GM12891 (cell line): ENCODE measurements at regions not wholly inside any gene's neighbourhood (a gene's known extent, or its start where the extent isn't known, plus 50 kb on each side); places are given as distances from the start of the nearest gene placed in this dataset.
"Not testable (repeated sequence)": the region's sequence is repeated elsewhere in the genome, so short reads cannot be mapped to it uniquely, and the experiment has no call there.

ENCODE experiments used
- POLR2A ChIP-seq: IDR thresholded peaks from 2 replicates; pipeline ENCODE4 v1.6.1; 2011; ENCODE audit warnings: low read depth, low read length, control low read depth
- POLR2AphosphoS5 ChIP-seq: IDR thresholded peaks from 2 replicates; pipeline ENCODE4 v1.6.1; 2011; ENCODE audit warnings: low read depth, low read length, control low read depth
- POU2F2 ChIP-seq: IDR thresholded peaks from 2 replicates; pipeline ENCODE4 v1.6.1; 2011; ENCODE audit warnings: low read depth, mild to moderate bottlenecking, control low read depth, low read length, moderate library complexity
- SPI1 ChIP-seq: IDR thresholded peaks from 2 replicates; pipeline ENCODE4 v1.6.1; 2011; ENCODE audit warnings: low read depth, low read length, control low read depth
- TAF1 ChIP-seq: IDR thresholded peaks from 2 replicates; pipeline ENCODE4 v1.6.1; 2011; ENCODE audit warnings: low read depth, low read length, control low read depth

GRCh38 chr3:170662986-170663385 is 77.1 kb upstream of the SLC7A14 start:
- not testable (repeated sequence) for TF ChIP-seq POLR2A, POLR2AphosphoS5, SPI1, TAF1, POU2F2
